Body of pancreas (tissue), 4 donors: ENCODE measurements at regions not wholly inside any gene's neighbourhood (a gene's known extent, or its start where the extent isn't known, plus 50 kb on each side); places are given as distances from the start of the nearest gene placed in this dataset.

ENCODE experiments used
- CTCF ChIP-seq, 7 experiments: fragments of 450-650 bp in 4 of 7; fragments of 200-600 bp in 3 of 7; sonication (generic) in 3 of 7; IDR thresholded peaks; one replicate each; pipeline ENCODE4 v1.5.1; 2016 to 2019; ENCODE audit warnings: antibody characterized with exemption in 7 of 7
- POLR2A ChIP-seq, 3 donors: fragments of 450-650 bp; IDR thresholded peaks; one replicate each; pipeline ENCODE4 v1.6.1; 2016; ENCODE audit warnings: antibody characterized with exemption in 3 of 3, mild to moderate bottlenecking in 2 of 3

- TF ChIP-seq CTCF (IDR thresholded peaks at IDR 0.05) (no peak), POLR2A (IDR thresholded peaks at IDR 0.05) (no peak)
Measured at GRCh38 chr14:27278341-27278740, 680.5 kb upstream of the NOVA1 start.
